Stimulated activated CD4-positive, alpha-beta T cell treated with anti-CD3 and anti-CD28 coated beads, Interleukin-15, amount 100 ng/mL, for 48 hours (primary cell): ENCODE measurements at regions not wholly inside any gene's neighbourhood (a gene's known extent, or its start where the extent isn't known, plus 50 kb on each side); places are given as distances from the start of the nearest gene placed in this dataset.

Experiments
- DNase-seq, 2 donors: peaks; one replicate each; pipeline ENCODE4 v3.0.0-alpha.2; 2020; ENCODE audit warnings: low read depth in 2 of 2

DNA sequence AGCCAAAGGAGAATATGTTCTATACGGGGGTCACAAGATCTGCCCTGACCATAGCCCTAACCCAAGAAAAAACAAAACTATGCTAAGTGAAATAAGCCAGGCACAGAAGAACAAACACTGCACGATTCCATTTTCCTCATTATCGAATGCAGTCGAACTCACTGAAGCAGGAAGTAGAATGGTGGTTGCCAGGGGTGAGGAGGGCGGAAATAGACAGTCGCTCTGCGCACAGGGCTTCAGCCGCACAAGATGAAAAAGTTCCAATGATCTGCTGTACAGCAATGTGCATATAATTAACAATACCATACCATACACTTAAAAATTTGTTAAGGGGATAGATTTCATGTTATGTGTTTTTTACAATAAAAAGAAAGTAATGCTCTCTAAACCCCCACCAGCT lies 257.7 kb downstream of the TXNL1 start:
- DNase-seq: no peak

- no peak for DNase-seq
Observed at GRCh38 chr18:56379256-56379655, 259.1 kb downstream of the TXNL1 start.

- DNase-seq: no peak
Observed at GRCh38 chr18:56377231-56377630, 261.2 kb downstream of the TXNL1 start.

DNA sequence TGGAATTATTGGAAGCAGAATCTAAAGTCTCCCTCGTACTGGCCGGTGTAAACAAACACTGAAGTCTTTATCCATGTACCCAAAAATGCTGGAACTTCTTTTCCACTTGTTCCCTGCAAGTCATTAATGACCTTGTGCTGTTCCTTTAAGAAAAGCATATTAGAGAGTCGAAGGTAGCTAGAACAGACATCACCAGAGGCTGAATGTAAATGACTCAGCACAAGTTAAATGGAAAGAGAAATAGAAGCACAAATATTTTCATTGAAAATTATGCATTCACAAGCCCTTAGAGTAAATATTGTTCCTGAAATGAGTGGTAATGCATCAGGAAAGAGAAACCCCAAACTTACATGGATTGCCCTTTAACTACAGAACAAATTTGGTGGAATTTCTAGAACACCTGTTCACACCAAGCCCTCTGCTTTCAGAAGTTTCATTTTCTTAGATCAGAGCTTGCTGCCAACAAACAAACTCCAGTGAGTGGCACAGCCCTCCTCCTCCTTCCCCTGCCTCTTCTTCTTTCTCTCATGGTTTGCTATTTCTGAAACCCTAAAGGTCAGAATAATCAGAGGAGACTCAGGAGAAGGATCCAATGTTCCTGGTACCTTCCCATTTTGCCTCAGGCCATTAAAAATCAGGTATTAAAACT lies 264.3 kb downstream of the TXNL1 start:
- no peak for DNase-seq

- DNase-seq: no peak
Observed at GRCh38 chr18:56373601-56374000, 264.8 kb downstream of the TXNL1 start.

- DNase-seq: no peak
Observed at GRCh38 chr18:56368066-56368465, 270.3 kb downstream of the TXNL1 start.

DNA sequence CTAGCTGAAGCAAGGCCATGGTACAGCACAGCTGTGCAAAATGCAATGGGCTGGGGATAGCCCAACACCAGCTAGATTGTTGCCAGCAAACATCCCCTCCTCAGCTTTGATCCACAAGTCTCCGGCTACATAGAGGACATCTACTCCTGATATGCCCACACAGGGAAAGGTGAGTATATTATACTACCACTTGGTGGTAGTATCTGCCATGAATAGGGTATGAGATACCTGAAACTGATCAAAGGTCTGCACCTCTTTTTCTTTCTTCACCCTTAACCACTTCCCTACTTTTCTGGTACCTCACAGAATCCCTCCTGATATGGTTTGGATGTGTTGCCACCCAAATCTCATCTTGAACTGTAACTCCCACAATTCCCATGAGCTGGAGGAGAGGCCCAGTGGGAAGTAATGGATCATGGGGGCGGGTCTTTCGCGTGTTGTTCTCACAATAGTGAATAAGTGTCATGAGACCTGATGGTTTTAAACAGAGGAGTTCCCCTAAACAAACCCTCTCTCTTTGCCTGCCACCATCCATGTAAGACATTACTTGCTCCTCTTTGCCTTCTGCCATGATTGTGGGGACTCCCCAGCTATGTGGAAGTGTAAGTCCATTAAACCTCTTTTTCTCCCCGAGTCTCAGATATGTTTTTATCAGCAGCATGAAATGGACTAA lies 279.6 kb downstream of the TXNL1 start:
- DNase-seq: no peak

DNA sequence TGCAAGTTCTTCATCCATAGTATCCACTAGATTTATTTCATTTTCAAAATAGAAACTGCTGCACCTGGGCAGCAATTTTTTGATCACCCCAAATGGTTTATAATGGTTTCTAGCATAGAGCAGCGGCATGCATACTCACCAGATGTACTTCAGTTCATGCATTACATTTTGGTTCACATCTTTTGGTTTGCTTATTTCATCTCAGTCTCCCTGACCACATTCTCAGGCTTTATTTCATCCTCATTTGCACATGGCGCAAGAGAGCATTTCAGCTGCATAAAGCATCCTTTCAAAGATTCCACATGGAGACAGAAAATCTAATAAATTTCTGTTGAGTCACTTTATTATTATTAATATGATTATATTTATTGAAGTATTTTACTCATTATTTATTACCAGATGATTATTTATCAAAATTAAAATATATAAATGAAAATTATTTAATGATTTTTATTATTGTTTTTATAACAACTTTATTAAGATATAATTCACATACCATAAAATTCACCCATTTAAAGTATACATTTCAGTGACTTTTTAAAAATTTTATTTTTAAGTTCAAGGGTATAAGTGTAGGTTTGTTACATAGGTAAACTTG lies 284.6 kb downstream of the TXNL1 start:
- no peak for DNase-seq

DNA sequence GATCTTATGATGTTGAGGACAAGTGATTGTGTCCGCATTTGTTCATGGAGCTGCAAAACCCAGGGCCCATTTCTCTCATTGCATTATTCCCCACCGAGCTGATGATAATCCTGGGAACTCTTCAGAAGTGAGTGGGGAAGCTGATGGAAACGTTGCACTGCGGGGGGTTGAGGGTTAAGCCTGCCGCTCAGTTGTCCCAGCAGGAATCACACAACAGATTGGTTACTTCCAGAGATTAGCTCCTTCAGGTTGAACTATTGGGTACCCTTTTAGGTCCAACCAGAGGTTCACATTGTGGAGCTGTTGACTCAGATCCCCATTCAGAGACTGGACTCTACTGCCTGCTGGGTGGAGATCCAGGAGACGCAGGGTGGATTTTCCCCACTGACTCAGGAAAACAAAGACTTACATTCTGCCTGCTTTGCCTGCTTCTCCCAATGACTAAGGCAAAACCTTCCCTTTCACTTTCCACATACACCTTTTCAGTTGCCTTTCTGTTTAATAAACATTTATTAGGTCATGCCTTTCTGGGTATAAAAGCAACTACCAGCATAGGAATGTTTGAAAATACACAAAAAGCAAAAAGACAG lies 286.4 kb downstream of the TXNL1 start:
- no peak for DNase-seq

DNA sequence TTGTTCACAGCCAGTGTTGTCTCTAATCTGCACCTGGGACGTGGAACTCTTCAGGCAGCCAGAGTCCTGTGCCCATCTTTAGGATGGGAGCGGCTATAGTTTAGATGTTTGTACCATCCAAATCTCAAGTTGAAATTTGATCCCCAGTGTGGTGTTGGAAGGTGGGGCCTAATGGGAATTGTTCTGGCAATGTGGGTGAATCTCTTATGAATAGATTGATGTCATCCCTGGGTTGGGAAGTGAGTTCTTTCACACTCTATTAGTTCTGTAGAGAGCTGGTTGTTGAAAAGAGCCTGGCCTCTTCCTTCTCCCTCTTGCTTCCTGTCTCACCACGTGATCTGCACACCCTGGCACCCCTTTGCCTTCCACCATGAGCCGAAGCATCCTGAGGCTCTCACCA lies 300.9 kb downstream of the TXNL1 start:
- no peak for DNase-seq

DNA sequence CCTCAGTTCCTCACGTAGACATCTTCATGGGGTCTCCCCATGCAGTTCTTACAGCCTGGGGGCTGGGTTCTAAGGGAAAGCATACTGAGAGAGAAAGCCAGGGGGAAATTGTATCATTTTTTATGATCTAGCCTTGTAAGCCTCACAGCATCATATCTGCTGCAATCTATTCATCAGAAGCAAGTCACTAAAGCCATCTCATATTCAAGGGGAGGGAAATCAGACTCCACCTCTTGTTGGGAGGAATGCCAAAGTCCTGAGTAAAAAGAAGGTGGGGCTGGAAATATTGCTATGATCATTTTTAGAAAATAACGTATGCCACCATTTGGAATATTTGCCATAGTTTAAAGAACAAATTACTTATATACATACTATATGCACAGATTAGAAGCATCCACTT lies 304.6 kb downstream of the TXNL1 start:
- no peak for DNase-seq

GRCh38 chr18:56333146-56333545 lies 305.2 kb downstream of the TXNL1 start:
- no peak for DNase-seq

DNA sequence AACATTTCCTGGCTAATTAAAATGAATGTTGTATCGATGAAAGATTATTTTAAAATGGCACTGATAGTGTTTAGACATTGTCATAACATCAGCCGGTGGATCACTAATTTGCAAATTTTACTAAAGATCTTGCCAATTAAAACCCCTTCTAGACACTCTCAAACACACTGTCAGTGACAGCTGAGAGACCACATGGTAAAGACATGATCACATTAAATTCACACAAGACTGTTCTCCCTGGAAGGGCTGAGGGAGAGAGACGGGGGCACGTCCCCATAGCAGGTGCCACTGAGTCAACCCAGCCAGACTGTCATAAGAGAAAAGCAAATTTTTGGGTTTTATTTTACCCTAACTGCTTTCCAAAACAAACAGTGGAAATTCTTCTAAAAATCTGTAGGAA lies 306.0 kb downstream of the TXNL1 start:
- no peak for DNase-seq

- no peak for DNase-seq
Observed at GRCh38 chr18:56330366-56331110, 307.9 kb downstream of the TXNL1 start.

- DNase-seq: no peak
Observed at GRCh38 chr18:56329536-56329935, 308.9 kb downstream of the TXNL1 start.

DNA sequence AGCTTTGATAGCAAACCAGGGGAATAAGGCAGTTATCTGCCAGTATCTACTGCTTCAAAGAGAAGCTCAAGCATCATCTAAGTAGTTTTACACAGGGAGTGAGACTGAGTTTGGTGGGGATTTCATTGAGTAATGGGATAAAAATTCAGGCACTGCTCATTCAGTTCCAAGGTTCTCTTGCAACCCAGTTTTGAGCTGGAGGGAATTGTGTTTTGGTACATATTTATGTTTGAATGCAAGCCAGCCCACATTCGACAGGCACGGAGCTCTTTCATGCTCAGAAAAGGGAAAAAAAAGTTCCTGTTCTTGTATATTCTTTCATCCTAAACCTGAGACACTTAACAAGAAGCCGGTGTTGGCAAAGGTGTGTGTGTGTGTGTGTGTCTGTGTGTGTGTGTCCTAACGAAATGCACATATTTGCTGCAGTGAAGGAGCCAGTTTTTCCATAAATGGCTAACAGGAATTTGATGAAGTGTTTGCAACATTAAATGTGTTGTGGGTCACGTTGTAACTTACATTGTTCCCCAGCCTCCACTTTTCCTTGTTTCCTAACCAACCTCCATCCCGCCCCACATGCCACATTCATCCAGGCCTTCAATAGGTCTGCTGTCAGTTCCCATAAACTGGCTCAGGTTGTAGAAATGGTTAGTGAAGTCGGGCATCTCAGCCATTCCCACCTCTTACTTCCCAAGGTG lies 311.1 kb downstream of the TXNL1 start:
- no peak for DNase-seq

DNA sequence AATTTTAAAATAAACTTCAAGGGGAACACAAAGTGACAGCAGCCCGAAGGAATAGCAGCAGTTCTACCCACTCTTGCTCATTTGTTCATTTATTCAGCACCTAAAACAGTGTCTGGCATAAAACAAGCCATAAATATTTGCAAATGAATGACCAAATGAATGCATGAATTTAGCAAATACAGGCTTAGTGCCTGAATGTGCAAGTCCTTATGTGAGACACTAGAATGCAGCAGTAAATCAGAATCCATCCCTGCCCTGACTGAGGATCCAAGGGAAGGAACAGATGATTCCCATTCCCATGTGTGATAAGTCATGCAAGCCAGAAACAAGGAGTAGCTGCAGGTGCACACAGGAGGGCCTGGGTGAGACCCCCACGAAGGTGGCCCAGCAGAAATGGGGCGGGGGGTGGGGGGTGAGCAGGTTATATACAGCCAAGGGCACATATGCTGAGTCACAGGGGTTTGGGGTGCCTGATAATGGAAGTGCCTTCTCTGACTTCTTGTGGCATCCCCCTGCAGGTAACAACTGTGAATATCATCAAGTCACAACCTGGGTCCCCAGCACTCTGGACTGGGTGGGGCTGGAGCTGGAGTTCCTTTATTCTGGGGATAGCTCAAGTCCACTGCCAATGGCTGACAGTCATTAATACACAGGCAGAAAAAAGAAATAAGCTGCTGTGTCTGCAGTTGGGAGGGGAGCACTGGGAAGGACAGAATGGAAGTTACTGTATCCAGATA lies 311.9 kb downstream of the TXNL1 start:
- DNase-seq: no peak

DNA sequence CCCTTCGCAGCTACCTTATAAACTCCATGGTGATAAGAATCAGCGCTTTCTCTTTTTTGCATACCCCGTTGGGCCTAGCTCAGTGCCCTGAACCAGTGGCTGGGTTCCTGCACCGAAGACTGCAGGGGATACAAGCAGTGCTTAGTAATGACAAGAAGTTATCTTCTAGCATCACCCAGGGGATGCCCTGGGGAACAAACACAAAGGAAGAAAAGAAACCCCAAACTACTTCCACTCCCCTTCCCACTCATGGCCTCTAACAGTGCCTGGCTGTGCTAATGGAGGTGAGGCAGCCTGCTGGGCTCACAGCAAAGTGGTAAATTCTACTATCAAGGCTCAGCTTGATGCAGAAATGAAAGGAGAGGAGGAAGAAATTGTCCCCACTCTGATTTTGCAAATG lies 314.7 kb downstream of the TXNL1 start:
- DNase-seq: no peak

DNA sequence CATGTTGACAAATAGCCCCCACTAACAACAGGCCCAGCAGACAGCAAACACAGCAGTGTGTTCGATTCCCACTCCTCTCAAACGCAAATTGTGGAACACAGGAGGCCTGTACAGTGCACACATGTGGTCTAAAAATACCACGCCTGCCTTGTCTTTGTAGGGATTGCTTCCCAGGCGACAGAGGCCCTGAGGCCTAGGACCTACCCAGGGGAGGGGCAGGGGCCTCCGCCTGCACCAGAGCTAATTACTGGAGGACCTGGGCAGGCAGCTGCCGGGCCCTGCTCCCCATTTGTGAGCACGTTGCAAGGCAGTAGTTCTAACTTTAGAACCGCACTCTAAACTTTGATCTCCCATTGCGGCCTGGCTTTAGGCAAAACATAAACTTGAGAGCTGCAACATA lies 316.0 kb downstream of the TXNL1 start:
- no peak for DNase-seq

GRCh38 chr18:56321470-56321869 lies 316.9 kb downstream of the TXNL1 start:
- DNase-seq: no peak

DNA sequence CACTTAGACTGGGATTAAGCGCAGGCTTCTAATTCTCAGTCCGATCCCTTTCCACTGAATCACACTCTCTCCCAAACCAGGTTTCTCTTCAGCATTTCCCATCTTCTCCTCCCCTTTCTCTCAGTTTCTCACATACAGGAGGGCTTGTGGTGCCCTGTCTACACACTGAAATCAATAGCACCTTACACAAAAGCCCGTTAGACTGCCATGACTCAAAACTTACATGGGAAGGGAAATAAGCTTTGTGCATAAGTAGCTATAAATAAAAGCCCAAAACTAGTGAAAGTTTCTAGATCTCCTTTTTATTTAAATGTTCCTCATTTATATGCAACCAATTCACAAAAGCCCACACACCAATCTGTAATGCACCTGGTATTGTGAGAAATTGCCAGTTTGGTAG lies 318.4 kb downstream of the TXNL1 start:
- DNase-seq: no peak
